Renal cortex interstitium (tissue), 11 donors: ENCODE measurements at regions not wholly inside any gene's neighbourhood (a gene's known extent, or its start where the extent isn't known, plus 50 kb on each side); places are given as distances from the start of the nearest gene placed in this dataset.
A peak's percentile ranks its signal among the peaks of the same experiment; 100 is the strongest.
"Not testable (repeated sequence)": the region's sequence is repeated elsewhere in the genome, so short reads cannot be mapped to it uniquely, and the experiment has no call there.

Source experiments
- DNase-seq, 11 donors: peaks; one replicate each; pipeline ENCODE4 v3.0.0-alpha.2; 2013; ENCODE audit warnings: low read depth in 9 of 11, low spot score in 4 of 11; ENCODE audit errors: extremely low read depth in 1 of 11

- DNase-seq: peak in 1 of 11 donors; percentile 2
Observed at GRCh38 chrX:42832764-42833549, 55.0 kb upstream of the PPP1R2C start.

- not testable (repeated sequence) for DNase-seq
Observed at GRCh38 chrX:42833550-42833940, 55.6 kb upstream of the PPP1R2C start.

- DNase-seq: no peak
Observed at GRCh38 chrX:42837101-42837726, 59.3 kb upstream of the PPP1R2C start.

GRCh38 chrX:42837747-42838146 lies 59.8 kb upstream of the PPP1R2C start:
- no peak for DNase-seq

GRCh38 chrX:42839632-42840031 lies 61.7 kb upstream of the PPP1R2C start:
- DNase-seq: no peak

GRCh38 chrX:42846741-42847140 lies 68.8 kb upstream of the PPP1R2C start:
- DNase-seq: no peak

- DNase-seq: no peak
Observed at GRCh38 chrX:42855259-42855658, 77.3 kb upstream of the PPP1R2C start.

- no peak for DNase-seq
Observed at GRCh38 chrX:42857766-42858165, 79.8 kb upstream of the PPP1R2C start.

- no peak for DNase-seq
Observed at GRCh38 chrX:42869011-42869410, 91.0 kb upstream of the PPP1R2C start.

- no peak for DNase-seq
Observed at GRCh38 chrX:42869659-42870476, 91.9 kb upstream of the PPP1R2C start.

GRCh38 chrX:42886519-42886918 lies 108.6 kb upstream of the PPP1R2C start:
- DNase-seq: no peak

- peak in 2 of 11 donors; percentile 34 to 41 for DNase-seq
Observed at GRCh38 chrX:42900947-42901346, 123.0 kb upstream of the PPP1R2C start.

GRCh38 chrX:42902513-42902912 lies 124.5 kb upstream of the PPP1R2C start:
- no peak for DNase-seq

- DNase-seq: no peak
Observed at GRCh38 chrX:42920752-42921151, 142.8 kb upstream of the PPP1R2C start.

GRCh38 chrX:42930071-42930470 lies 152.1 kb upstream of the PPP1R2C start:
- DNase-seq: no peak

GRCh38 chrX:42930951-42931350 lies 153.0 kb upstream of the PPP1R2C start:
- no peak for DNase-seq

GRCh38 chrX:42933187-42933586 lies 155.2 kb upstream of the PPP1R2C start:
- no peak for DNase-seq

- no peak for DNase-seq
Observed at GRCh38 chrX:42934020-42934726, 156.2 kb upstream of the PPP1R2C start.

- no peak for DNase-seq
Observed at GRCh38 chrX:42941671-42942070, 163.7 kb upstream of the PPP1R2C start.
